HG03521 (cell line): ENCODE measurements at regions not wholly inside any gene's neighbourhood (a gene's known extent, or its start where the extent isn't known, plus 50 kb on each side); places are given as distances from the start of the nearest gene placed in this dataset.
A peak's percentile ranks its signal among the peaks of the same experiment; 100 is the strongest.

Source experiments
- ATAC-seq: cut with Tn5 transposase; IDR thresholded peaks from one replicate; pipeline ENCODE4 v1.9.1; 2021; ENCODE audit warnings: mild to moderate bottlenecking, moderate library complexity; ENCODE audit not compliant: unreplicated experiment

DNA sequence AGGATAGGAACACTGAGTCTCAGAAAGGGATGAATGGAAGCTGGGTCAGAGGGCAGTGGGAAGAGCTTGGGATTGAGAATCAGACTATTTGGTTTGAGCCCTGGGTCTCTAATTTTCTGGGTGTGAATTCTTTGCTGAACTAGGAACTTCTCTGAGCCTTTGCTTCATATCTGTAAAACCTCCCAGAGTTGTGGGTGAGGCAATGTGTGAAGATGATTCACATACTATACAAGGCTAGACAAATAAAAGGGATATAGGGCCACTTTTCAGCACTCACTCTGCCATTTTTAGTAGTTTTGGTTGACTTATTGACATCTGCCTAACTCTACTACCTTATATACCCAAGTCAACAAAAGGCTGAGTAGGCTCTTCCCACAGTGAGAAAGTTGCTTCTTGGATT, 77.7 kb upstream of the JUN start:
- ATAC-seq: no peak

DNA sequence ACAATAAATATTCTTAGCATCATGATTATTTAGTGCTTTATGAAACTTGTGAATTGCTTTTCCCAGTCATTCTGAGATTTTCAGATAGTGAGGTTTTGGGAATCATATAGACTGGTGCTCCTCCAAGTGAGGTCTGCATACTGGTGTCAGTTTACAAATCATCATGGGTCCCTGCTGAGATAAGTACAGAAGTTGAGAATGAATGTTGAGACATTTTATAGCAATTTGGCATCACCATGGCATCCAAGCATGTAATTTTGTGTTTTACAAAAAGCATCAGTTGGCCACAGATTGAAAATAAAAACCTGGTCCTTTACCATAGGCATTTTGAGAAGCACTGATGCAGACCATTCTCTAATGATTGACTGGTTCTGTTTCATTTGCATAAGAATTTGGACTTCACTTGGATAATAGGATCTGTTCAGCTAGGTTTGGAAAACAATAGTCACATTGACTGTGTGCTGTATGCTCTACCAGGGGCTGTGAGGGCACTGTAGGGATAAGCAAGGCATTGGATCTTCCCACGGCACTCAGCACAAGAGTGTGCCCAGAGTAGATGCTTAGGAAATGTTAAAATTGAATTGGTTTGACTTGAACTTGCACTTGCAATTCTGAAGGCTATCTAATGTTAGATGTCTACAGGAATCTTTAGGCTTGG, 79.0 kb upstream of the JUN start:
- no peak for ATAC-seq

DNA sequence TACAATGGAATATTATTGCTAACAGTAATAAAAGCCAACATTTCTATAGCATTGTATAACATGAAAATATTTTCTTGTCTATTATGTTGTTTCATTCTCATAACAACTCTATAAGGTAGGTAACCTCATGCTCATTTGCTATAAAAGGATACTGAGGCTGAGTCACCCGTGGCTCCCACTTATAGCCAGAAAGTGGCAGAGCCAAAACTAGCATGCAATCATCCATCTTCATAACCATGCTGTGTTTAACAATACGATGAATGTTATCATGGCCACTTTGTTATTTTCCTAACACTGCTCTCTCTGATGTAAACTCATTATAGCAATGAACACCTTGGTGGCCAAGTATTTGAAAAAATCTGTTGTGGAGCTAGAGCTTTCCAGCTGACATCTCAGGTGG, 80.8 kb upstream of the JUN start:
- no peak for ATAC-seq

DNA sequence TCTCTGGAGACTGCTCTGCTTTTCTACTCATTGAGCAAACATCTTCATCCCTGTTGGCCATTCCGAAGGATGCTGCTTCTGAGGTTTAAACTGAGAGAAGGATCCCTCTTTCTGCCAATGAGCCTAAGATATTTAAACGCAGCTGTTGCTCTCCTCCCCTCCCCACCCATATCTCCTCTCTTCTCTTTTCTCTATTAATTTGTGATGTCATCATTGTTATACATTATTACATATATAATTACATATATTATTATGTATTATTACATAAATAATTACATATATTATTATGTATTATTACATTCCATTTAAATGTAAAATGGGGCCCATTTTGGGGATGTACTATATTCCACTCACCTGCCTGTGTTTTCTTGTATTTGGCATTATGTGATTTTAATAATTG, 82.7 kb upstream of the JUN start:
- no peak for ATAC-seq

DNA sequence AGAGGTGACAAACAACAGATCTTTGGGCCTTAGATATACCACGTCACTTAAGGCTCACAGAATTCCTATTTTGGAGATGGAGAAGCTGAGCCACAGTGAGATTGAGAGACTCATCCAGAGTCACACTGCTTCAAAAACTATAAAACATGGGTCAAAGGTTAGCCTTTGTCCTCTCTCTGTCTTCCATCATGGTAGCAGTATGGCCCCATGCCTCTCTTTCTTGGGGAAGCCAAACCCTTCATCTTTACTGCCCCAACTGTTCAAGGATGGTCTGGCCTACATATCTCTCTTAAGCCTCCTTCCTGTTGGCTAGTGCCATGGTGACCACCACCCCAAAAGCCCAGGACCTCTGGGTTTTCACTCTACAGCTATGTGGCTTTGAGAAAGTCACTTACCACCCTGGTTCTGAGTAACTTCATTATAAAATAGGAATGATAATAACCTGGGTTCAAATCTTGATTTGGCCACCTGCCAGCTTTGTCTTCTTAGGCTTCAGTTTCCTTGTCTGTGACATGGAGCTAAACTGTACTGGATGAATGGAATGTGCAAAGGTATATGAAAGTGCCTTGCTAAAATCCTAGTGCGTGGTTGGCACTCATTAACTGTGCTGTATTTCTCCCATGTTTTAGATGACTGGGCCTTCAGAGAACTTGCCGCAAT, 85.9 kb upstream of the JUN start:
- ATAC-seq: no peak

DNA sequence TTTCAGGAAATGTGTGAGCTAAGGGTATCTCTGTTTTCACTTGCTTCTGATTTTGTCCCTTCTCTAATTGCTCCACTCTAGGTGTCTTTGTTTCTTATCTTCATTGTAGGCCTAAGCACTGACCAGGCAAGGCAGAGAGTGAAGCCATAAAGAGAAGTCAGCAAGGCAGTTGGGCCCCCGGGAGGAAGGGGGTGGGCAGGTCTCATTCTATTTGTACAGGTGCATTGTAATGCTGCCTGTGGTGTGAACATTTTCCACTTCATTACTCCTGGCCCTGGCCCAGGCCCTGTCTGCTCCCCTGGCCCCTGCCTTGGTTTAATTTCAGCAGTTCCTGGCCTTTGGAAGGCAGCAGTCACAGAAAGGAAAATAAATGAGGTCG, 86.4 kb upstream of the JUN start:
- ATAC-seq: no peak

DNA sequence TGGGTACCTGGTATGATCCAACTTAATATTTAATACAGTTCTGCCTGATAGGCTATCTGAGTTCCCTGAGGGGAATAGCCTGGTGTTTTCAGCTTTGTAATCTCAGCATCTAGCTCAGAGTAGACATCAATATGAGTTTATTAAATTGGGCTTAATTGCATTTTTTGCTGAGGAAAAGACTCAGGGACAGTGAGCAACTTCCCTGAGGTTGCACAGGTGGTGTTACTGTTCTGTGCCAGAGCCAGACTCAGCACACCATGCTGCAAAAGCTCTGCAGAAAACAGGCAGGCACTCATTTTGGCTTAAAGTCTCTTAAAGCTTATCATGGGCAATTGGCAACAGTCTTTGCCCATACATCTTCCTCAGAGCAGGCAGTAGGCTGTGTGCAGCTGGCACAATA, 90.5 kb upstream of the JUN start:
- ATAC-seq: no peak

DNA sequence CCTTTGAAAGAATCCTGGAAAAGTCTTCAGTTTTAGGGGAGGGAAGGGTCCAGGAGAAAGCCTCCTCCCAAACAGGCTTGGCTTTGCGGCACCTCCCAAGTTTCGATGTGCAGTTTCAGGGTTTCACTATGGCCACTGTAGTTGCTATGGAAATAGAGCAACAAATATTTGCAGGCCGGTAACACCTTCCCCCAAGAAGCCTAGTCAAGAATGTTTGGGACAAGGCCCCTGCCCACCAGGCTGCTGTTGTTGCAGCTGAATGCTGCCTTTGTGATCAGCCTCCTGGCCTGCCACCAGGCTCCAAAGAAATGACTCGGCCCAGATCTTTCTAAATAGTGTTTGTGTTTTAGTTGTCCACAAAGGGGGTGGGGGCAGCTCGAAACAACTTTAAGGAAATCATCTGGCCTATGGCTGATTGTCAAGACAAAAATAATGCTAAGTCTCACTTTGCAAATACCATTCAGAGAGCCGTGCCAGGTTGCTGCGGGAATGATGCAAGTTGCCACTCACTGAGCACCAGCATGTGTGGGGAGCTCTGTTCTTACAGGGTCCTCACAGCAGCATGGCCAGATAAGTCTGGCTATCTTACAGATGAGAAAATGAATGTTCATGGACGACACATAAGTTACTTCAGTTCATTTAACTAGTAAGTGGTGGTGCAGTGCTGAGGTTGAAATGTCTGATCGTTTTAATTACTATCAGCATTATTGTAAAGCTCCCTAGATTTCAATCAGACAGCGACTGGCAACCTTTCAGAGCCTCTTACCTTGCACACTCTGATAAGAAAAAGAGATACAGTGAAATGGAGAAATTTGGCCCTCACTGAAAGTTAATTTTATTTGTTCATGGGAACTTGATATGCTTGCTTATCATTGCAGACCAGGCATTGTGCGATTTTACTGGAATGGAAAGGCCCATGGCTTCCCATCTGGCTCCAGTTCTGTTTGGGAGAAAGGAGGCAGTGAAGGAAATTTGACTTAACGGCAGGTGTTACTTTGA, 91.2 kb upstream of the JUN start:
- ATAC-seq: no peak

DNA sequence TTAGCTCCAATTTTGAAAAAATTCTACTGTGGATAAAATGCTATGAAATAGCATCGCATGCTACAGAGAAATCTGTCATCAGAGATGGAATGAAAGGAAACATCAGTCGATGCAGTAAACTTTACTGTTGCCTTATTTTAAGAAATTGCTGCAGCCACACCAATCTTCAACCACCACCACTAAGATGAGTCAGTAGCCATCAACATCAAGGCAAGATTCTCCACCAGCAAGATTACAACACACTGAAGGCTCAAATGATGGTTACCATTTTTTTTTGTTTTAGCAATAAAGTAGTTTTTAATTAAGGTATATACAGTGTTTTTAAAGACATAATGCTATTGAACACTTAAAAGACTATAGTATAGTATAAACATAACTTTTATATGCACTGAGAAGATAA, 95.6 kb upstream of the JUN start:
- ATAC-seq: no peak

DNA sequence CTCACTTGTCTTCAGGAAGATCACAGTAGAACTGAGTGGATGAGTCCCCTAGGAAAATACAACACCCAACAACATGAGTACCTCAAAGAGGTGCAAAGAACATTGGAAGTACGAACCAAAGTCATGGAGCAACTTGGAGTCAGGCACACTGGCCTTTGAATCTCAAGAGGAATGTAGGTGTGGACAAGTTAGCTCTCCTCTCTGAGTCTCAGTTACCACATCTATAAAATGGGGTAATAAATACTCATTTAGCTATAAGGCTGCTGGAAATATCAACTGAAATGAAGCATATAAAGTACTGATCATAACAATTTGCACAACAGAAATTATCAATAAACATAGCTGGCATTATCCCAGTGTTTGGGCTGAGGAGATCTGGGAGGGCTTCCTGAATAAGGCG, 96.7 kb upstream of the JUN start:
- ATAC-seq: no peak

DNA sequence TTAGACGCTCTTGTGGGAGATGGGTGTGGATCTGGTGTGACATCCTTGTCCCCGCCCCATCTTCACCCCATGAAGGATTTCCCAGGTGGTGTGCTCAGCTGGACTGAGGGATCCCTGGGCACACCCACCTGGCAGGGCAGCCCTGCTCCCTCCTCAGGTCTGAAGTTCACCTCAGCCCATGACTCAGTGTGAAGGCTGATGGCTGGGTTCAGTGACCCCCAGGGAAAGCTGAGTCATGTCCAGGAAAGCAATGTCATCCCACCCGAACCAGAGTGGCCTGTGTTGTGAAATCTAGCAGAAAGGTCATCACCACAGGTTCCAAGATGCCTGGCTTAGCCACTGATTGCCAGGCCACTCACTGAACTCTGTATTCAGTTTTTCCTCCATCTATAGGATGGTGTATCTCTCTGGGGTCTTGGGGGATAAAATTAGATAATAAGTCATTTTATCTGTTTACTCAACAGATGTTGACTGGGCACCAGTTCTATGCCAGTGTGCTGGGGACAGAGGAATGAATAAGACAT, 97.7 kb upstream of the JUN start:
- no peak for ATAC-seq

DNA sequence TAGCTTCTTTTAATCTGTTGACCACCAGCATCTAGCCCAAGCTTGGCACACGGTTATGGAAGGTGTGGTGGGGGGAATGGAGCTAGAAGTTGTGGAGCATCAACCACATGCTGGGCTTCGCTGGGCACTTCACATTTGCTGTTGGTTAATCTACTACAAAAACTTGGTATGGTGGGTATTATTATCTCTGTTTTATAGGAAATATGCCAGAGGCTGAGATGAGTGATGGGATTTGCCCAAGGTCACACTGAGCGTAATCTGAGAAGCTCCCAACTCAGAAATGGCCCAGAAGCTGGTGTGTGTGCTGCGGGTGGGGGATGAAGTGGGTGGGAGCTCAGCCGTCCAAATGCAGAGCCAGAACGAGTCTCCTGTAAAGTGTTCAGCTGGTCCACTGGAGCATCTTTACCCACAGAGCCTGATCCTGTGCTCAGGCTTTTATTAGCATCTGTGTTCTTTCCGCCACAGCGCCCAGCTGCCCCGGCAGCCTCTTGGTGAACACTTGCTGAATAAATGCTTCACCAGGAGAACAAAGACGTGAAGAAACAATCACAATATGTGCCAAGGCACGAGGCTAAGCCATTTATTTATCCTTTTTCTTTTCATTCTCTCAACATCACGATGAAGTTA, 98.6 kb upstream of the JUN start:
- ATAC-seq: no peak

DNA sequence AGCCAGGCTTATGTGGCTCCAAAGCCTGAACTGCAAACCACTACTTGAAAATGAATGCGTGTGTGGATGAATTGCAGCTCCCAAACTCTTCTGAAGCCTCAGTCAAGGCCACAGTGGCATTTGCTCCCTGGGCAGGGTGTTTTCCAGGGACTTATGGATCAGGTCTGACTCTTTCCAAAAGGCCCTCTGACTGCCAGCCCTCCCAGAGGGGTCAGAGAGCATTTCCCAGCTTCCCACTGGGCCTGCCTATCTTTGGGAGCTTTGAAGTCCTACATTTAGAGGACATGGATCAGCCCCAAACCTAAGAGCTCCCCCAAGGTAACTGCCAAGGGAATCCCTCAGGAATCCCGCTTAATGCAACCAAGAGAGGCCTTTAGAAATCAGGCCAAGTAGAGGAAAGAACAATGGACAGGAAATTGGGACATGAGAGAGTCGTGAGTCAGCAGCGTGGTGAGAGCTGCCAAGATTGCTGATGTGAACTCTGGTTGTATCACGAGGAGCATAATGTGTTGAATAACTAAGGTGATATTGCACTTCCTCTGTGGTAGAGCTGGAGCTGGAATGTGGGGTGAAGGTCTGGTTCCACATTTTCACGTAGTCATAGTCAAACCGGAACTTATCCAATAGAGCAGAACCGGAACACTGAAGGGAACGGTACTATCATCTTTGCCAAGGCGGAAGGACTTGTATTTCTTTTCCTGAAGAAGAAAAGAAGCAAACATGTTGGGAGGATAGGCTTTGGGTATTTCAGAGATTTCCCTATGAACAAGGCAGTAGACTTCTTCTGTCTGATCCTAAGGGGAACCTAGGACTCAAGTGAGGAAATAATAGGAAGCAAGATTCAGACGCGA, 99.4 kb upstream of the JUN start:
- ATAC-seq: no peak

DNA sequence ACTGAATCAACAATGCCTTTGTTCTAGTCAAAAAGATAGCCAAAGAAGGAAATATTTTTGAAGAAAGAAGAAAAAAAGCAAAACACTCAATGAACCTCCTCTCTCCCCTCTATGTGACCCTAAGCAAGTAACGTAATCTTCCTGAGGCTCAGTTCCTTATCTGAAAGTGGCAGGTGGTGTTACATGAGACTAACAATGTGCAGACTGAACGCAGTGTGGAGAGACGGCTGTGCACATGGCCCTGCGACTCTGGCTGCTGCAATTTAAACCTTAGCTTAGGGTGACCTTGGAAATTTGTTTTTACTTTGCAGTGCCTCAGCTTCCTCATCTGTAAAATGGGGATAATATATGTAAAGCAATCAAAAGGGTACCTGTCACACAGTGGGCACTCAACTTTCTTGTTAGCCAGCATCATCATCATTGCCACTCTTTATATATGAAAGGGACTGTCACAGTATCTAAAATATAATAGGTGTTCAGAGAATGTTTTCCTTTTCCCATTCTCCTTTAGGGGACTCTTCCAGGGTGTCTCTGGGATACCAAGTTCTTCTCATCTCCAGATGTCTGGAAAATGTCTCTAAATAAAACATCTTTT, 100.1 kb upstream of the JUN start:
- peak; percentile 74 for ATAC-seq

DNA sequence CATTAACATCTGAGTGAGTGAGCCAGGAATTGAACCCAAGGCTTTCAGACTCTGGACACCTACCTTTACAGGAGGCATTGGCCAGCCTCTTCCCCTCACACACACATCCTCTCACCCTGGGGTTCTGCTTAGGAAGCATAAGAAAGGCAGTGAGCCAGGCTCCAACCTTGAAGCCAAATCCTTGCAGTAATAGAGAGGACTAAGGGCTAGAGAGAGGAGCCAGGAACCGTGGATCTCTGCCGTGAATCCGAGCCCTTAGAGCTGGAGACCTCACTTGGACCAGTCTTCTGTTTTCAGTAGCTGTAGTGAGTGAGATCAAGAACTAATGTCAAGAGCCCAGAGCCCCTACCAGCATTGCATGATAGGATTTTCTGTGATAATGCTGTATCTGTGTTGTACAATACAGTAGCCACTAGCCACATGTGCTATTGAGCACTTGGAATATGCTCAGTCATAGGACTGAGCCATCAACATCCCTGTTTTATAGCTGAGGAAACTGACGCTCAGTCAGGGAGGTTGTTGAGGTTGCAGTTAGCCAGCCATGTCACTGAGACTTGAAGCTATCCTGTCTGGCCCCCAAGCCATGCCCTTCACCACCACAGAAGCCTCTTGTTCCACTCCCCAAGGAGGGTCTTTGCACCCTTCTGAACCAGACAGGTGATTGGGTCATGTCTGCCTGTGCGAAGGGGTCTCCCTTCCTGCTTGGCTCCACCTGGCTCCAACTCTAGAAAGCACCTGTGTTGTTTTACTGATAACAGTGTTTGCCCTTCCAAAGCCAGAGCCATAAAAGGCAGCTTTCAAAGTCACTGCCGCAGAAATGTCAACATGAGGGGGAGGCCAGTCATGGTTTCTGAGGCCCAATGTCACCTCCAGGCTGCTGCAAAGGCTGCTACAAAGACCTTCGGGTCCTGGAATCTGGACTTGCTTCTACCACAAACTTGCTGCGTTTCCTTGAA, 101.1 kb upstream of the JUN start:
- ATAC-seq: no peak

DNA sequence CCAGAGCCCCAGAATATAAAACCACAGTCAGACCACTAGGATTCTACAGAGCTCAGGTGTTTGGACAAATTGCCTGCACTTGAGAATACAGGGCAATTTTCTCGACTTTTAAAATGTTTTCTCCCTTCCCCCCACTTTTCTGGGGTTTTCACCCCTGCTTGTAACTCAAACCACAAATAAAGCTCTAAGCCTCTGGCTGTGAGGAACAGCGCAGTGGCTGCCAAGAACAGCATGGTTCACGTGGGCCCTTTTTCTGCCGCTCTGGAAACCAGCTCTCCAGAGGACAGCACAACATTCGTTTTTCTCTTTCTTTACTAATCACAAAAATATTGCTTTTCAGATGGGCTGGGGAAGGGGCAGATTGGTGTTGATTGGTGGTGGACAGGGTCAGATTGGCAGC, 102.2 kb upstream of the JUN start:
- no peak for ATAC-seq

DNA sequence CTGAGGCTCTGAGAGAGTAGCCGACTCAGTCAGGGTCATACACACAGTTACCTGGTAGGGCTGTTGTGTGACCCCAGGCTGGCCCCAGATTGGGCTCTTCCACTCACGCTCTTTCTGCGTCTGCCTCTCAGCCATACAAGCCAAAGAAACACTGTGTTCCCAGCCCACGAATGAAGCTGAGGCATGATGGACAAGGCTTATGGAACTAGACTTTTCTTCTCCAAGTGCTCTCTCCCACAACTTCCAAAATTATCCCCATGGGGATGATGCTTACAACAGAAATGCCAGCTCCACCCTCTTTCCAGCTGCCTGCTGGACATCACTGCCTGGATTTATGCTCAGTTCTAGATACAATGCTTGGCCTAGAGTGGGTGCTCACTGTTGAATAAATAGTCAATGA, 102.8 kb upstream of the JUN start:
- no peak for ATAC-seq

DNA sequence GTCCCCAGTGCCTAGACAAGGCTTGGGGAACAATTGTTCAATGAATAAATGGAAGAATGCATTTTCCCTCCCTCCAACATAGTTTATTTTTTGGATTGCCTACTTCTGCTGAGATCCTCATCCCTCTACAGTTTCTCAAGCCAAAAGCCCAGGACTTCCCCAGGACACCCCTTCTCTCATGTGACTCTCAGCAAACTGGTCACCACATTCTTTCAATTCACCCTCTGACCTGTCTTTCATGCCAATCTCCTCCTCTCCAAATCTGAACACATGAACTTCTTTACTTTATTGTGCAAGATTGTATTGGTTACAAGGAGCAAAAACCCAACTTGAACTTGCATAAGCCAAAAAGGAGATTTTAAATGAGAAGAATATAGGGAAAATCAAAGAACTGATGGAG, 103.2 kb upstream of the JUN start:
- ATAC-seq: no peak

DNA sequence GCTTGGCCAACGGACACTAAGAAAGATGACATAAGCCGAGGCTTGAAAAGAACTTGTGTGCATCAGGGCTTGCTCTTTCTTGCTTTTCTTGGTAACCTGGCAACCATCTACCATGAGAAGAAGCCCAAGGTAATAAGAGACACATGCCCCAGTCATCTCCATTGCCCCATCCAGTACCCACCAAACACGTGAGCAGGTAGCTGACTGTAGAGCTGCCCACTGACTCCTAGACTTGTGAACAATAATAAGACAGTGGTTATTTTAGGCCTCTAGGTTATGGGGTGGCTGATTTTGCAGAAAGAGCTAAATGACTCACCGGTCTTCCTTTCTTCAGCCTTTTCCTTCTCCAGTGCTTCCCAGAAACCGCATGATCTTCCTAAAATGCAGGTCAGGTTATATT, 105.0 kb upstream of the JUN start:
- no peak for ATAC-seq
